ENCODE measurements at regions not wholly inside any gene's neighbourhood (a gene's known extent, or its start where the extent isn't known, plus 50 kb on each side); places are given as distances from the start of the nearest gene placed in this dataset.

DNA sequence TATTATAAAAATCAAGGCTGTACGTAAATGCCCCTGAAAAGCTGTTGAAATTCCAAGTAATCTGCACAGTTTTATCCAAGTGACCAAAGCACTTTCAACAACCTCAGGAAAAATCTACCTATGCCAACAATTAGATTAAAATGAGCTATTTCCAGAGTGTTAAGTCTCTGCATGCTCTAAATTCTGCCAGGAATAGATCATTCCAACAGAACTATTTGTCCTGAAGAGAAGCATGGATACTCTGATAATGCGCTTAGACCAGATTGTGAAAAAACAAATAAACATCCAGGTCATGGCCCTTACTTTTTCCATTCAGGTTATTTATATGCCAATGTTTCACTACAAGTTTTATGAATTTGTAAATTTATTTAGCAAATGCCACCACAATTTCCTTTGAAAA lies 59.1 kb downstream of the PLK2 start:
- TF ChIP-seq, protein P1, sequence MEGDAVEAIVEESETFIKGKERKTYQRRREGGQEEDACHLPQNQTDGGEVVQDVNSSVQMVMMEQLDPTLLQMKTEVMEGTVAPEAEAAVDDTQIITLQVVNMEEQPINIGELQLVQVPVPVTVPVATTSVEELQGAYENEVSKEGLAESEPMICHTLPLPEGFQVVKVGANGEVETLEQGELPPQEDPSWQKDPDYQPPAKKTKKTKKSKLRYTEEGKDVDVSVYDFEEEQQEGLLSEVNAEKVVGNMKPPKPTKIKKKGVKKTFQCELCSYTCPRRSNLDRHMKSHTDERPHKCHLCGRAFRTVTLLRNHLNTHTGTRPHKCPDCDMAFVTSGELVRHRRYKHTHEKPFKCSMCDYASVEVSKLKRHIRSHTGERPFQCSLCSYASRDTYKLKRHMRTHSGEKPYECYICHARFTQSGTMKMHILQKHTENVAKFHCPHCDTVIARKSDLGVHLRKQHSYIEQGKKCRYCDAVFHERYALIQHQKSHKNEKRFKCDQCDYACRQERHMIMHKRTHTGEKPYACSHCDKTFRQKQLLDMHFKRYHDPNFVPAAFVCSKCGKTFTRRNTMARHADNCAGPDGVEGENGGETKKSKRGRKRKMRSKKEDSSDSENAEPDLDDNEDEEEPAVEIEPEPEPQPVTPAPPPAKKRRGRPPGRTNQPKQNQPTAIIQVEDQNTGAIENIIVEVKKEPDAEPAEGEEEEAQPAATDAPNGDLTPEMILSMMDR (conservative IDR thresholded peaks at IDR 0.05 in 1 of 2, IDR thresholded peaks at IDR 0.05 in 1 of 2; ENCODE audit: extremely low read depth in 1 of 2, insufficient read depth in 1 of 2, low read depth in 1 of 2, low read length in 2 of 2), result no peak
- TF ChIP-seq EZH2 (IDR thresholded peaks at IDR 0.05; ENCODE audit: borderline replicate concordance, low read length), result no peak
